A172 (cell line): ENCODE measurements at regions not wholly inside any gene's neighbourhood (a gene's known extent, or its start where the extent isn't known, plus 50 kb on each side); places are given as distances from the start of the nearest gene placed in this dataset.

Experiments used
- DNase-seq: peaks from one replicate; pipeline ENCODE4 v3.0.0-alpha.2; 2015; ENCODE audit warnings: low spot score

DNA sequence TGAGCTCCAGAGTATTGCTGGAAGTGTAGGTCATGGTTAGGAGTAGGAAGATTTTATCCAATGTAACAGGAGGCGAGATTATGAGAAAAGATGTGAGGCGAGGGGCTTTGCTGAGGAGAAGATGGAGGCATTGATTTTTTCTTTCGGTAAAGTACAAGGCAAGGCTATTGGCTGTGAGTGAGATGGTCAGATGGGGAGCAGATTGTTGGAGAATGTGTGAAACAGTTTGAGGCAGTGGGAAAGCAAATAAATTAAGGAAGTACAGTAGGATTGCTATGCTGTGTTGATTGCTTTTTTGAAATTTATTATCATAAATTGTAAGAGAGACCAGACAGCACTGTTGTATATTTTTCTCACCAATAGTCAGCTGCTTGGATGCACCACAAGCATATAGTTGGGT is 173.3 kb downstream of the KCNE4 start:
- no peak for DNase-seq

DNA sequence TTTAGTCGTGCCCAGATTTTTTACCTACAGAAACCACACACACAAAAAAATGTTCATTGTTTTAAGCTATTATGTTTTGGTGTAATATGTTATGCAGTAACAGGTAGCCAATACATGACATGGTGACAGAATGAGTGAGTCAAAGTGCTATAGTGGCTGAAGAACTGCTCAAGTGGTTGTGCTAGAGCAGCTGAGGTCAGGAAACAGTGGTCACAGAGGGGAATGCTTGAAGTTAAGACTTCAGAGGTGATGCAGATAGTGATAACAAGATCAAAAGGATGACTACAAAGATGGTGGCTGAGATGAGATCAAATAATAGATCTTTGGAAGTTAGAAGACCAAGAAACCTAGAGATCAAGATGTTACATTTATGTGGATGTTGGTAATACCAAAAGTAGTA is 174.3 kb downstream of the KCNE4 start:
- DNase-seq = no peak

- no peak for DNase-seq
Measured at GRCh38 chr2:223227338-223227737, 175.3 kb downstream of the KCNE4 start.

GRCh38 chr2:223228871-223229270 is 176.9 kb downstream of the KCNE4 start:
- DNase-seq = no peak

DNA sequence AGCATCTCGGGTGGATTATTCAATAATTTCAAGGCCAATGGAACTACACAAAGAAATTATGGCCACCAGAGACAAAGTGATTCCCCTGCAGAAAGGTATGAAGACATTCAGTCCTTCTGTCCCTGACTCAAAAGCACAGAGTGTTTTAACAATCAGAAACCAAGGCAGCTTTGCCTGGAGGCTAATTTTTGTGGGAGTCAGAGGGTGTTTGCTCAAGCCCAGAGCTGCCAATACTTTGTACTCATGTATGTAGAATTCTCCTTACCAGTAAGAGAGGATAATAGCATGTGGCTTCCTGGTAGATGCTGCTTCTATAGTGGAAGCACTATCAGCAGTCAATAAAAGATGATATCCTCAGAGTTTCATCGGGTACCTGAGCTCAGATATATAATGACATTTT is 178.4 kb downstream of the KCNE4 start:
- DNase-seq = no peak

DNA sequence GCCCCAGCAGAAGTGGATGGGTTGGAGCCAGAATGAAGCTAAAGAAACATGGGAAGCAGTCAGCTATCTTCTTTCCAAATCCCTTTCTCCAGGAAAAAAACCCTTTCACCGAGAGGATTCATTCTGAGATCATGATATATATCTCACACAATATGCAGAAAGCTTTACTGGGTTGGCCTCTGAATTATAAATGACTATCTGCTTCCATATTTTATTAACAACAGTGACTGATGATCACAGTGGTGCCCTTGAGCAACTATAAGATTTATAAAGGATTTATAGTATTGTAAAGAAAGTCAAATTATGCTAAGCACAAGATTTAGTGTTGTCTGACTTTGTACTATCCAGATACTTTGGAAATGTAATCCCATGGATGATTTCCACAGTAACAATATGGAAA is 180.3 kb downstream of the KCNE4 start:
- no peak for DNase-seq

- no peak for DNase-seq
Measured at GRCh38 chr2:223232896-223233295, 180.9 kb downstream of the KCNE4 start.

GRCh38 chr2:223235986-223236385 is 184.0 kb downstream of the KCNE4 start:
- peak; percentile 44 for DNase-seq

DNA sequence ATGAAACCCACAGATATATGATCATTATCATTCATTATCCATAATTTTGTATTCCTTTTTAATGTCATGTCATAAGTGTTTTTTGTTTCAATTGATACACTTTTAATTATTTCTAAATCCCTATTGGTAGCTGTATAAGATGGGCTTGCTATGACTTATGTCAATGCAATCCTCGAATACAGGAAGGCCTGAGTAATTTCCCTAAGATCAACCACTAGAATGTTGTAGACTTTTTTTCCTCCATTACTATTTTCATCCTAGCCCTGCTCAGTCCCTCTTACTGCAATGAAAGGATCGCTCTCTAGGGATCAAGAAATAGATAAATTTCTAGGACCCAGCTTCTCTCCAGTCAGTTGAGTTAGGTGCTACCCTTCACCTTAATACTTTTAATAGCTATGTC is 186.3 kb downstream of the KCNE4 start:
- DNase-seq = no peak

DNA sequence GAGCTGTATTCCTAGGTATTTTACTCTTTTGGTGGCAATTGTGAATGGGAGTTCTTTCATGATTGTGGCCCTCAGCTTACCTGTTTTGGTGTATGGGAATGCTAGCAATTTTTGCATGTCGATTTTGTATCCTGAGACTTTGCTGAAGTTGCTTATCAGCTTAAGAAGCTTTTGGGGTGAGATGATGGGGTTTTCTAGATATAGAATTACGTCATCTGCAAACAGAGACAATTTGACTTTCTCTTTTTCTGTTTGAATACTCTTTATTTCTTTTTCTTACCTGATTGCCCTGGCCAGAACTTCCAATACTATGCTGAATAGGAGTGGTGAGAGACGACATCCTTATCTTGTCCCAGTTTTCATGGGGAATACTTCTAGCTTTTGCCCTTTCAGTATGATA is 191.2 kb downstream of the KCNE4 start:
- DNase-seq = no peak

DNA sequence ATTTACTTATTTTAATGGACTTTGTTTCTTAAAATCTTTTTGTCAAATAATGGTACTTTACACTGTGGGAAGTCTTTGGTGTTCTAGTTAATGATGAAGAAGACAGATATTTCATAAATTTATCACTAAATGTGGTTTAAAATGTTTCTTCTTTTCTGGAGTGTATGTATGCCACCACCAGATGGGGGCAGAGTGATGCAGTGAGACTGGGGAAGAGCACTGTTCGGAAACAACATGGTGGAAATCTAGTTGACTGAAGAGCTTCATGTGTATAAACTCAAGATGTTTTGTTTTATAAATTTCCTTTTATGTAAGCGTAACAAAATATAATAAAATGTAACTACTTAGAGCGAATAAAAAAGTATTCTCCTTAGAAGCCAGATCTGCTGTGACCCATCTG is 195.1 kb downstream of the KCNE4 start:
- DNase-seq = peak; percentile 45

DNA sequence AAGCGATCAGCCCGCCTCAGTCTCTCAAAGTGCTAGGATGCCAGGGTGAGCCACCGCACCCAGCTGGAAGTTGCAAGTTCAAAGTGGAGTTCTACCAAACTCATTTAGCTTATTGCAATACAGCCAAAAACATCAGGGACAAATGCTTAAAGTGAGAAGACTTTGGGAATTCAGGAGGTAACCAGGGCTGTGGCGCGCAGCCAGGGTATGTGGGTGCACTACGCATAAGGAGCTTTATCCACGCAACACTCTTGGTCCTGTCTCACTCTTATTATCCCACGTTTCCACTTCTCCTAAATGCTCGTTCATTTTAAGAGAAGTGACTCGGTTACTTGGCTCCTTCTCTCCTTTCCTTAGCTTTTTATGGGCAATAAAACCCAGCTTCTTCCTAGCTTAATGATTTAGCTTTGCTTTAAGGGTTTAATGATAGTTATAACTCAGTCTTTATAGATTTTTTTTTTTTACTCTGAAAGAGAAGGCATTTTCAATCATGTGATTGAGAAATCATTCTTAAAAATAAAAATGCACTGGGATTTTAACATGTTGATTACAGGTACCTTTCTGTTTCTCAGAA is 199.8 kb downstream of the KCNE4 start:
- no peak for DNase-seq

DNA sequence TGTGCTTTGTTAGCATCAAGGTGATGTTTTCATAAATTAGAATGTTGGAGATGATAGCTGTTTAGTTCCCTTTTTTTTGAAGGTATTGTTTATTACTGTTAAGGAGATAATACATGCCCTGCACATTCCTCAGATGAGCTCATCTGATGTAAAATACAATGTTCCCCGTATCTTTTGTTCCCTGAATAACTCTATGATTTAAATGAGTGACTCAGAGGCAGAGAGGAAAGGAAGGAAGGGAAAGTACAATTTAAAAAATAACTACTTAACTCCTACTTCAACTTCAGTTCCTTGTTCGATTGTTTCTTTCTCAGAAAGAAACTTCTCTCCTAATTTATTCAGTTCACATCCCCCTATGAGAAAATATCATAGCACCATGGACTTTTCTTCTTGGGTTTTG is 208.7 kb downstream of the KCNE4 start:
- peak; percentile 65 for DNase-seq

DNA sequence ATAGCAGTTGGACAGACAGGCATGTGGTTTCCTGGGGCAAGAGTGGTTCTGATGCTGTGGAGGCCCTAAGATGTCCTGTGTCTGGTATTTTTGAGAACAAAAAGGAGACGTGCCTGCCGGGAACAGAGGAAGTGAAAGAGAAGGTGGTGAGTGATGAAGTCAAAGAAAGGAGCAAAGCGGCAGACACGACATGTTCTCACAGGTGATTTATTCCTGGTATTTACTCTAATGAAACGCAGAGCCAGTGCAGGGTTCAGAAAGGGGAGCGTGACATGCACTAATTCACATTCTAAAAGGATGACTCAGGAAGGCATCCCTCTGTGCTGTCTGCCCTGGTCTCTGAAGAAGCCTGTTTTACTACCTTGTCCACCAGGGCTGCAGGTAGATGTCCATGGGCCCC is 211.0 kb downstream of the KCNE4 start:
- peak; percentile 83 for DNase-seq

- no peak for DNase-seq
Measured at GRCh38 chr2:223264541-223265193, 212.7 kb downstream of the KCNE4 start.

GRCh38 chr2:223267160-223267951 is 215.4 kb downstream of the KCNE4 start:
- DNase-seq = no peak

DNA sequence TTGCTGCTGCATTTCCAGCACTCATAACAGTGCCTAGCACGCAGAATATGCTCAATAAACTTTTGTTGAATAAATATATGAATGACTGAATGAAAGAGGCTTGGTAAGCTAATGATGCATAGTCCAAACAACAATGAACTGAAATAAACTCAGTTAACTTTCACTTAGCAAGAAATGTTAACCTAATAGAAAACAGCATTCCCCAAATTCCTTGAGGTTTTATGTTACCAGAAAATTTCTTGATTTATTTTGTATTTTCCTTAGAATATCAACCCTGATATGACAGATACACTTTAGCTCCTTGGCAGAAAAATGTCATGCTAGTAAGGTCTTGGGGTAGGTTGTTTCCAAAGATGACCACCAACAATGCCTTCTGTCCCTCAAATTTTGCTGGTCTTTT is 217.4 kb downstream of the KCNE4 start:
- DNase-seq = peak; percentile 14

DNA sequence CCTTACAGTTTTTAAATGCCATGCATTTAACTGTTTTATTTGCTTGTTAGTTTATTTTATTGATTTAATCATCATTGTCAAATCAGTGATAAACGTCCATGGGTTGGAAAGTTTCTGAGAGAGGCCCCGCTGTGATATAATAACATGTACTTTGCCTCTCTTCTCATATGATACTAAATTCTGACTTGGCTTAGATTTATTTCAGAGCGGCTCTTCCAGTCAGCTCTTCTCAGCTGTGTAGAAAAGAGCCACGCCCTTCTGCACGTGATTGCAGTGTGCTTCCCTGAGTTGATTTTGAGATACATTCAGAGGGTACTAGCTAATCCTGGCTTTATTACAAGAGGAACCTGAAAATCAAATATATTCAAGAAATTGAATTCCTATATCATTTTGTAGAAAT is 218.6 kb downstream of the KCNE4 start:
- no peak for DNase-seq

DNA sequence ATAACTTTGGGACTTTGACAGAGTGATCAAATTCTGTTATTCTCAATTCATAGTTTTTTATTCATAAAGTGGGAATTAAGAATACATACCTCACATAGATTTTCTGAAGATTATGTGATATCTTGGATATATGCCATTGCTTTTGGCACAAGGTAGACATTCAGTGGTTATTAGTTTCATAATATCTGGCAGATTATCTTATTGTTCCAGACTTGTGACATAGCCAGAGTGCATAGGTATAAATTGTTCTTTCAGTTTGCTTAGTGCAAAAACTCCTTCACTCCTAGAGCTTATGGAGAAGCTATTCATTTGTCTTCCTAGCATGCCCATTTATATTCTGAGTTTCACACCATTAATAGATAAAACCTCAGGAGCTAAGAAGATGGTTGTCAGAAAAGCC is 222.0 kb downstream of the KCNE4 start:
- no peak for DNase-seq

DNA sequence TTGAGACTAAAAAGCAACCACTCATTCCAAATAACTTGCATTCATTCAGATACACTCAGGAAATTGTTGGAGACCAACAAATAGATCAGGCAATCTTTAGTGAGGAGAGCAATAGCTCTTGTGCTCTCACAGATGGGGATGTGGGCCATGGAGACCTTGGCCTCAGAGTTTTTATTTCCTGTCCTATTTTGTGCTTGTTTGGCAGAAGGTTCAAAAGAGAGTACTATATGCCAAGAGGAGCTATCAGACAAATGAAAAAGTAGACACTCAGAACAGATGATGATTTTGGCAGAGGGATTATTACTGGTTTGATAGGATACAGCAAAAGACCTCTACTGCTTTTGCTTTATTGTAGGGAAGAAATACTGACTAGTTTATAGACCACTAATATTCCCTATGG is 230.2 kb downstream of the KCNE4 start:
- no peak for DNase-seq

DNA sequence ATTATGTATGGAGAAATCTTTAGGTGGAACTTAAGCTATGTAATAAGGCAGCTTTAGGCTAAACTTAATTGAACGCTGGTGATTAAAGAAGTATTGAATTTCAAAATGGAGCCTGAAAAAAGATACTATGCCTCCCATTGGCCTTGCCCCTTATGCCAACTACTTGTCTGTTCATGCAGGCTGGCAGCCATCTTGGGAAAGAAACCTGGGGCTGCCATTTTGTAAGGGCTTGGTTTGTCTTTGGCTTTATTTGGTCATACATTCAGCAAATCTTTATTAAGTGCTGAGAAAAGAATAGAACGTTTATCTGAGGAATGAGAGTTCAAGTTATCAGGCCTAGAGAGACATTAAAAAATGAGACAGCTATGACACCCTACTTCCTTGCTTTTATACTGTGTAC is 231.3 kb downstream of the KCNE4 start:
- DNase-seq = no peak

DNA sequence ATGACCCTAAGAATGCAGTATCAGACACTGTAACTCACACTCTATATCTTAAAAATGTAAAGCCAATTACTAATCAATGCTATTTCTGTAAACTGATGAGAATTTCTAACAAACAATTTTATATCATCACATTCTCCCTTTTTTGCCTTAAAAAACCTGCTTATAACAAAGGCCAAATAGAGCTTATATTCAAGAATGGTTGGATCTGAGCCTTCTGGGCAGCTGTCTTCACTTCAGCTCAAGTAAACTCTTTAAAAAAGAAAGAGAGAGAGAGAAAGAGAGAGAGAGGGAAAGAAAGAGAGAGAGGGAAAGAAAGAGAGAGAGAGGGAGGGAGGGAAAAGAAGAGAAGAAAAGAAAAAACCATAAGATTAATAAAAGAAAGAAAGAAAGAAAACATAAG is 231.8 kb downstream of the KCNE4 start:
- DNase-seq = no peak
